Smooth muscle cell (in vitro differentiated cells): ENCODE measurements at regions not wholly inside any gene's neighbourhood (a gene's known extent, or its start where the extent isn't known, plus 50 kb on each side); places are given as distances from the start of the nearest gene placed in this dataset.
A peak's percentile ranks its signal among the peaks of the same experiment; 100 is the strongest.

Experiments
- DNase-seq: peaks from one replicate; lab custom pipeline; 2025; ENCODE audit not compliant: unreplicated experiment; lab: John Stamatoyannopoulos, UW
- H2AFZ ChIP-seq: fragments of 200-600 bp; sonication (generic); 2 replicates; pipeline ENCODE4 v1.6.0; 2016; ENCODE audit warnings: antibody characterized with exemption, low read depth, mild to moderate bottlenecking
- H3F3A ChIP-seq: fragments of 200-600 bp; sonication (generic); 2 replicates; pipeline ENCODE4 v1.6.0; 2017; ENCODE audit warnings: antibody characterized with exemption, low read depth
- H3K27ac ChIP-seq: fragments of 200-600 bp; sonication (generic); 2 replicates; pipeline ENCODE4 v1.5.1; 2016; ENCODE audit warnings: low read depth, mild to moderate bottlenecking
- H3K27me3 ChIP-seq: fragments of 200-600 bp; sonication (generic); 2 replicates; pipeline ENCODE4 v1.6.1; 2016; ENCODE audit warnings: low read depth, mild to moderate bottlenecking
- H3K36me3 ChIP-seq: fragments of 200-600 bp; sonication (generic); 2 replicates; pipeline ENCODE4 v1.5.1; 2016; ENCODE audit warnings: low read depth
- H3K4me1 ChIP-seq: fragments of 200-600 bp; sonication (generic); 2 replicates; pipeline ENCODE4 v1.5.1; 2016; ENCODE audit warnings: low read depth
- H3K4me2 ChIP-seq: fragments of 200-600 bp; sonication (generic); 2 replicates; pipeline ENCODE4 v1.6.0; 2016; ENCODE audit warnings: mild to moderate bottlenecking
- H3K4me3 ChIP-seq: fragments of 200-600 bp; sonication (generic); 2 replicates; pipeline ENCODE4 v1.5.1; 2016; ENCODE audit warnings: mild to moderate bottlenecking
- H3K79me2 ChIP-seq: fragments of 200-600 bp; sonication (generic); 2 replicates; pipeline ENCODE4 v1.6.0; 2016; ENCODE audit warnings: low read depth, mild to moderate bottlenecking
- H3K9ac ChIP-seq: fragments of 200-600 bp; sonication (generic); 2 replicates; pipeline ENCODE4 v1.6.0; 2016; ENCODE audit warnings: low read depth
- H3K9me3 ChIP-seq: fragments of 200-600 bp; sonication (generic); replicated peaks from 2 replicates; pipeline ENCODE4 v1.5.1; 2016; ENCODE audit warnings: low read depth
- H4K20me1 ChIP-seq: fragments of 200-600 bp; sonication (generic); 2 replicates; pipeline ENCODE4 v1.6.0; 2016; ENCODE audit warnings: low read depth
- WGBS: methylation state at CpG from one replicate; pipeline ENCODE4 v1.1.7; 2016; ENCODE audit warnings: low lambda C conversion rate; 5-methylcytosine and 5-hydroxymethylcytosine counted together
- TF ChIP-seq, protein P1 (sequence below): fragments of 200-600 bp; sonication (generic); IDR thresholded peaks from 2 replicates; pipeline ENCODE4 v1.5.1; 2017; ENCODE audit warnings: borderline replicate concordance, mild to moderate bottlenecking, antibody characterized with exemption; ENCODE audit not compliant: insufficient read depth, poor library complexity, severe bottlenecking

DNA sequence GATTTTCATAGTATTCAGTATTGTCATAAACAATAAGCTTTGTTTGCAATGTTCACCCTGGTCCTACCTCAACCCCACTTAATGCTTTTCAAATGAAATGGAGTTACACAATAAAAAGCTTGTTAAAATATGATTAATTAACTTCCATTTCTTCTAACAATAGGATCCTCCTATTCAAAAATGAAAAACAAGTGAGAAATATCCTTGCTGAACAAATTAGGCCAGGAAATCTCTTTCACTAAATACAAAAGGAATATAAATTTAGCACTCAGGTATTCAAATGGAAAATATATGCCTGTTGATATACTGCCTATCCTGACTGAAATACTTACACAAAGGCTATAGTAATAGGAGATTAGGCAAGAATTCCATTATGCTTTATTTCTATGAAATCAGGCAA lies 323.4 kb upstream of the GRM3 start:
- TF ChIP-seq, protein P1, sequence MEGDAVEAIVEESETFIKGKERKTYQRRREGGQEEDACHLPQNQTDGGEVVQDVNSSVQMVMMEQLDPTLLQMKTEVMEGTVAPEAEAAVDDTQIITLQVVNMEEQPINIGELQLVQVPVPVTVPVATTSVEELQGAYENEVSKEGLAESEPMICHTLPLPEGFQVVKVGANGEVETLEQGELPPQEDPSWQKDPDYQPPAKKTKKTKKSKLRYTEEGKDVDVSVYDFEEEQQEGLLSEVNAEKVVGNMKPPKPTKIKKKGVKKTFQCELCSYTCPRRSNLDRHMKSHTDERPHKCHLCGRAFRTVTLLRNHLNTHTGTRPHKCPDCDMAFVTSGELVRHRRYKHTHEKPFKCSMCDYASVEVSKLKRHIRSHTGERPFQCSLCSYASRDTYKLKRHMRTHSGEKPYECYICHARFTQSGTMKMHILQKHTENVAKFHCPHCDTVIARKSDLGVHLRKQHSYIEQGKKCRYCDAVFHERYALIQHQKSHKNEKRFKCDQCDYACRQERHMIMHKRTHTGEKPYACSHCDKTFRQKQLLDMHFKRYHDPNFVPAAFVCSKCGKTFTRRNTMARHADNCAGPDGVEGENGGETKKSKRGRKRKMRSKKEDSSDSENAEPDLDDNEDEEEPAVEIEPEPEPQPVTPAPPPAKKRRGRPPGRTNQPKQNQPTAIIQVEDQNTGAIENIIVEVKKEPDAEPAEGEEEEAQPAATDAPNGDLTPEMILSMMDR, result no peak
- Histone ChIP-seq H3K9ac (no peak overlapping the region), H3K9me3 (no peaks in the 10 kb centered on the region), H4K20me1 (no peaks in the 10 kb centered on the region), H3F3A (no peaks in the 10 kb centered on the region), H3K27ac (no peak overlapping the region), H3K4me3 (no peak overlapping the region), H3K4me2 (no peak overlapping the region), H2AFZ (no peak overlapping the region), H3K79me2 (no peaks in the 10 kb centered on the region), H3K36me3 (no peaks in the 10 kb centered on the region), H3K4me1 (no peaks in the 10 kb centered on the region), H3K27me3 (no peaks in the 10 kb centered on the region)
- no peak for DNase-seq

DNA sequence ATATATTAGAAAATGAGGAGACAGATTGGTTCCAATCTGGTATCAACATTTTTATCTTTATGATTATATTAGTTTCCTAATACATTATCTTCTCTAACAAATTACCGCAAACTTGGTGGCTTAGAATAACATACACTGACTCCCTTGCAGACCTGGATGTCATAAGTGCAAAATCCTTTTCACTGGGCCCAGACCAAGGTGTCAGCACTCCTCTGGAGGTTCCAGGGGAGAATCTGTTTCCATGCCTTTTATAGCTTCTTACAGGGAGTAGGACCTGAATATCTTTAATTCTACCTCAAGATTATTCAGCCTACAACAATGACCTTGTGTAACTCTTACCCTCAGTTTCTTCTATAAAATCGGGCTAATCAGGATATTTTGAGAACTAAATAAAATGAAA lies 329.9 kb upstream of the GRM3 start:
- H3K79me2 ChIP-seq, result no peaks in the 10 kb centered on the region
- H3F3A ChIP-seq, result no peaks in the 10 kb centered on the region
- 54% methylated on average over 2 of the region's 2 CpGs for WGBS
- no peaks in the 10 kb centered on the region for H4K20me1 ChIP-seq
- H3K9ac ChIP-seq, result no peak overlapping the region
- H3K4me2 ChIP-seq, result no peak overlapping the region
- no peak for DNase-seq
- H3K4me1 ChIP-seq, result no peaks in the 10 kb centered on the region
- H3K9me3 ChIP-seq, result no peaks in the 10 kb centered on the region
- no peaks in the 10 kb centered on the region for H3K36me3 ChIP-seq
- no peak overlapping the region for H3K27ac ChIP-seq
- H2AFZ ChIP-seq, result no peak overlapping the region
- no peak overlapping the region for H3K4me3 ChIP-seq
- H3K27me3 ChIP-seq, result no peaks in the 10 kb centered on the region
- TF ChIP-seq, protein P1, result no peak

DNA sequence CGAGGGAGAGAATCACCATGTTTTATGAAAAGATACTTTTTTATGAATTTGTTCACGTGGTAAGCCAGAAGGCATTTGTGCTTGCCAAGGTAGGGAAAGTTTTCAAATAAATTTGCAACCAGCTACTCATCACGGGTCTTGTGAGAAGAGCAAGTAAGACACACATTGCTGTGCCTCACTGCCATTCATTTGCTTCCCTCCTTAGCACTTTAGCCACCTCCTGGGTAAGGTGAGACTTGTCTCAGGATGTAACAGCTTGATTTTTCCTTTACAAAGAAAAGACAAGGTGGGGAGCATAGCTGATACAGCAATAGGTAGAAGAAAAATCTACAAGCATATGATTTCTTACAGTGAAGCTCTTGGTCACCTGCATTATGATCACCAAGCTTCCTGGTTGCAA lies 342.4 kb upstream of the GRM3 start:
- TF ChIP-seq, protein P1, result no peak

DNA sequence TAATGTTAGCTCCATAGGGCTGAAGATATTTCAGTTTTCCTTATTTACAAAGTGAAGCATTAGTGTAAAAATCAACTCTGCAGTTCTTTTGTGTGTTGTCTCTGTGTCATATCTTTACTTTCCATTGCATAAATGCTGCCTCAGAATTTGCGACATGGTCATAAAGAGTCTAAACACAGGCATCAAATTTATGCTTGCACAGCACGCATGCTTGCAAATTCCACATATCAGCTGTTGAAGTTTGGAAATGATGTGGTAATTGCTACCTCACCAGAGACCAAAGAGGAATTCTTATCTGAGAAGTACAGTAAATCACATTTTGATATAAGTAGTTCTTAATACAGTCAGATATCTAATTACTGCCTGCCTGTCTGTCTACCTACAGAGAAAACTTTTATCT lies 348.2 kb upstream of the GRM3 start:
- Histone ChIP-seq H3K9ac (no peak overlapping the region), H3K4me2 (no peak overlapping the region), H3K36me3 (no peaks in the 10 kb centered on the region), H3K27me3 (no peaks in the 10 kb centered on the region), H3K9me3 (no peaks in the 10 kb centered on the region), H3F3A (no peaks in the 10 kb centered on the region), H3K4me1 (no peaks in the 10 kb centered on the region), H3K27ac (no peak overlapping the region), H3K4me3 (no peak overlapping the region), H3K79me2 (no peaks in the 10 kb centered on the region), H4K20me1 (no peaks in the 10 kb centered on the region), H2AFZ (peak overlapping the region; percentile 14)
- TF ChIP-seq, protein P1, result no peak
- 43% methylated on average over 2 of the region's 2 CpGs for WGBS
- DNase-seq, result no peak

More for the DNA sequence above, 342.4 kb upstream of the GRM3 start:
- Histone ChIP-seq H3K27me3 (no peaks in the 10 kb centered on the region), H2AFZ (no peak overlapping the region), H4K20me1 (no peaks in the 10 kb centered on the region), H3F3A (no peaks in the 10 kb centered on the region), H3K36me3 (no peaks in the 10 kb centered on the region), H3K79me2 (no peaks in the 10 kb centered on the region), H3K4me1 (no peaks in the 10 kb centered on the region), H3K27ac (no peak overlapping the region), H3K4me3 (no peak overlapping the region), H3K4me2 (no peak overlapping the region), H3K9me3 (no peaks in the 10 kb centered on the region), H3K9ac (no peak overlapping the region)
- no peak for DNase-seq
- WGBS, result 43% methylated on average over 3 of the region's 3 CpGs
